GM12878 (cell line): ENCODE measurements at regions not wholly inside any gene's neighbourhood (a gene's known extent, or its start where the extent isn't known, plus 50 kb on each side); places are given as distances from the start of the nearest gene placed in this dataset.

Experiments
- CBX5 ChIP-seq: sonication (generic); IDR thresholded peaks from 2 replicates; pipeline ENCODE4 v1.6.1; 2016; ENCODE audit warnings: low read depth, moderate library complexity, mild to moderate bottlenecking, inconsistent platforms
- CEBPZ ChIP-seq: fragments of 150-350 bp; IDR thresholded peaks from 2 replicates; pipeline ENCODE4 v1.6.1; 2016; ENCODE audit warnings: low read depth, low read length
- CREB1 ChIP-seq: IDR thresholded peaks from 2 replicates; pipeline ENCODE4 v1.6.1; 2012; ENCODE audit warnings: low read depth, mild to moderate bottlenecking, inconsistent platforms
- JUNB ChIP-seq: IDR thresholded peaks from 2 replicates; pipeline ENCODE4 v1.6.1; 2016; ENCODE audit warnings: antibody characterized with exemption, mild to moderate bottlenecking
- MLLT1 ChIP-seq: fragments of 450-650 bp; IDR thresholded peaks from 2 replicates; pipeline ENCODE4 v1.6.1; 2016; ENCODE audit warnings: mild to moderate bottlenecking
- MTA3 ChIP-seq: IDR thresholded peaks from 2 replicates; pipeline ENCODE4 v1.6.1; 2012; ENCODE audit warnings: low read length, inconsistent platforms, borderline replicate concordance
- NRF1 ChIP-seq: conservative IDR thresholded peaks from 2 replicates; pipeline ENCODE4 v1.6.1; 2011; ENCODE audit warnings: mild to moderate bottlenecking, low read depth, low read length, improper control_type of control experiment
- RELA ChIP-seq: fragments of 450-650 bp; IDR thresholded peaks from 2 replicates; pipeline ENCODE4 v1.8.0; 2014; ENCODE audit warnings: borderline replicate concordance; ENCODE audit not compliant: partially characterized antibody
- SIN3A ChIP-seq: IDR thresholded peaks from 2 replicates; pipeline ENCODE4 v1.6.1; 2012; ENCODE audit warnings: low read depth, low read length, improper control_type of control experiment
- SUZ12 ChIP-seq: fragments of 200-600 bp; sonication (generic); IDR thresholded peaks from one replicate; pipeline ENCODE4 v1.6.1; 2018; ENCODE audit warnings: antibody characterized with exemption, mild to moderate bottlenecking; ENCODE audit not compliant: unreplicated experiment

- TF ChIP-seq JUNB = no peak
- no peak for TF ChIP-seq MTA3
- TF ChIP-seq SIN3A = no peak
- no peak for TF ChIP-seq CBX5
- TF ChIP-seq CEBPZ = no peak
- TF ChIP-seq MLLT1 = no peak
- no peak for TF ChIP-seq SUZ12
- no peak for TF ChIP-seq RELA
- TF ChIP-seq NRF1 = no peak
- no peak for TF ChIP-seq CREB1
Observed at GRCh38 chr3:159760046-159760445, 228.6 kb upstream of the IL12A start.
